Stromal cell of bone marrow (primary cell): ENCODE measurements at regions not wholly inside any gene's neighbourhood (a gene's known extent, or its start where the extent isn't known, plus 50 kb on each side); places are given as distances from the start of the nearest gene placed in this dataset.

Experiments used
- DNase-seq: peaks from one replicate; pipeline ENCODE4 v3.0.0-alpha.2; 2012; ENCODE audit warnings: low read depth

DNA sequence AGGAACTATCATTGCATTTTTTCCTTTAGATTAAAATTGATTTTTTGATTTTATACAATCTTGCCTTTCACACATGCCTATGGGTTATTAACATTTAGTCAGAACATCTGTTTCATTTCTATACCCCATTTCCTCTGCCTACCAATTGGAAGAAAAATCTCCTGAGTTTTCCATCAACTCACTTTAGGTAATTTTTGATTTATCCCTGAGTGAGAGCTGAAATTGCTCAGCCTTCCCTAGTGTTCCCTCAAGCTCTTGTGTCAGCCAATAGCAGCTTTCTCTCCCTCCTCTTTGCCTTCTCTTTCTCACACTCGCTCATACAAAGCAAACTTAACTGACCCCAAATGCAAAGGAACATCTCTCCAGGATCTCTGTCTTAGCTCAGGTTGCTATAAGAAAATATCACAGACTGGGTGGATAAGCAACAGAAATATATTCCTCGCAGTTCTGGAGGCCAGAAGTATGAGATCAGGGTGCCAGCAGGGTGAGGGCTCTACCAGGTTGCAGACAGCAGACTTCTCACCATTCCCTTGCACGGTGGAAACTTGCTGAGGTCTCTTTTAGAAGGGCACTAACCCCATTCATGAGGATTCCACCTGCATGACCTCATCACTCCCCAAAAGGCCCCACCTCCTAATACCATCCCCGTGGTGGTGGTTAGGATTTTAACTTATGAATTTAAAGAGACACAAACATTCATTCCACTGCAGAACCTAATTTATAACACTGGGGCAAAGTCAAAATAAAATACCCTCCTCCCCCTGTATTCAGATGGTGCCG is 224.2 kb upstream of the SFSWAP start:
- no peak for DNase-seq

- peak; percentile 6 for DNase-seq
These were observed 223.3 kb upstream of the SFSWAP start for GRCh38 chr12:131487388-131488124.

DNA sequence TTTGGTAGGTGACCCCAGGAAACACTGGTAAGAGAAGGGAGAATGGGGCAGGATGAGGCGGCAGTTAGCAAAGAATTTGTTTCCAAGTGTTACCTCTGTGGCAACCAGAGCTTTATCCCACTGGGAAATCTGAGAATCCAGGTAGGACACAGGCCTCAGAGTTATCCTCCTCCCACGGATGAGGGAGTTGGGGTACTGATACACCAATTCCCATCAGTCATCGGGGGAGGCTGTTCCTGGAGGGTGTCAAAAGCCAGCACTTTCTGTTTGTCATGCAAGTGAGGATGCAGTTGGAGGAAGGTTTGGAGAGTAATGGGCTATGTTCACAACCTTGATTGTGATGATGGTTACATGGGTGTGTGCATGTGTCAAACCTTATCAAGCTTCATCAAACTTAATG is 221.2 kb upstream of the SFSWAP start:
- no peak for DNase-seq

- DNase-seq: no peak
These were observed 219.7 kb upstream of the SFSWAP start for GRCh38 chr12:131491155-131491554.

GRCh38 chr12:131491916-131492490 is 218.9 kb upstream of the SFSWAP start:
- no peak for DNase-seq

GRCh38 chr12:131493068-131493826 is 217.6 kb upstream of the SFSWAP start:
- no peak for DNase-seq

DNA sequence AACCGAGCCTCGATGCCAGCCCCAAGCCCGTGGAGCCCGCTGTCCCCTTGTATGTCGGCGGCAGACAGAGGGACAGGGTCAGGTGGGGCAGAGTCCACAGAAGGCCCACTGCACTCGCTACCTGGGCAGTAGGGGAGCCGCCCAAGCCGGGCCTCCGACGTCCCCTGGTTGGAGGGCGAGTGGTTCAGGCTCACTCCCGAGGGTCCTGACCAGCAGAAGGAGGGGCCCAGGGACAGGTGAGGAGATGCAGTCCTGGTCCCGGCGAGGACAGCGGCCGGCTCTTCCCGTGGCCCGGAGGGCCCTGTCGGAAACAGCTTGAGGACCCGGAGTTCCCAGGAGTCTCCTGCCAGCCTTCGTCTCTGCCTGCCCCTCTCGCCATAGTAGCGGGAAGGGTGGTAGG is 216.7 kb upstream of the SFSWAP start:
- DNase-seq: no peak

- DNase-seq: no peak
These were observed 216.0 kb upstream of the SFSWAP start for GRCh38 chr12:131494741-131495524.

GRCh38 chr12:131497966-131498365 is 212.9 kb upstream of the SFSWAP start:
- no peak for DNase-seq

- DNase-seq: no peak
These were observed 211.6 kb upstream of the SFSWAP start for GRCh38 chr12:131499160-131499863.

GRCh38 chr12:131499864-131500190 is 211.1 kb upstream of the SFSWAP start:
- no peak for DNase-seq

DNA sequence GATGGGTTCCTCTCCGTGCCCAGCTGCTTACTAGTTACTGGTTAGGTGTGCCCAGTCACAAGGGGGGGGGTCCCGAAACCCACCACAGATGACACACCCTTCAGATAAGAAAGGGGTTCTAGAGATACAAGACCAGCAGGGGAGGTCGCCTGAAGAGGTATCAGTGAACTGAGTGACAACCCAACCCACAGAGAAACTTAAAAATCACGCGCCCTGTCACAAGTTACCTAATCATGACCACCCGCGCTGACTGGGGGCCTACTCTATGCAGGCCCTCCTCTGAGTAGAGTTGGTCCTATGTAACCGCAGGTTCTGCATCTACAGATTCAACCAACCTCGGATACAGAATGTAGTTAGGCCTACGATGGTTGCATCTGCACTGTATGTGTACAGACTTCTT is 210.3 kb upstream of the SFSWAP start:
- DNase-seq: no peak

DNA sequence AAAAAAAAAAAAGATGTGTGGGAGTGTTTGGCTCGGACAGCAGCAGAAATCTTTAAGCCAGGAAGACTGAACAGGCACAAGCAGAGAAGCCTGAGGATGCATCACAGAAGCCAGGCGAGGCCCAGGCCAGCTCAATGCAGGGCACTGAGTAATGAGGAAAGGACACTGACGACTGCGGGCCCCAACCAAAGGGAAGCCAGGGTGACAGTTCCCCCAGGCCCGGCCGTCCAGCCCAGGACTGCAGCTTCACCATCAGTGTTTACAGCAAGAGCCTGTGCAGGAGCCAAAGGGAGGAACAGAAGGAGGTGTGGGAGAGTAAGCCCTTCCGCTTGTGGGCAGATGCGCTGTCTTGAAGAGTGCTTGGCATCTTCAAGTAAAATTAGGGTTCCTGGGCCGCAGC is 205.3 kb upstream of the SFSWAP start:
- no peak for DNase-seq

DNA sequence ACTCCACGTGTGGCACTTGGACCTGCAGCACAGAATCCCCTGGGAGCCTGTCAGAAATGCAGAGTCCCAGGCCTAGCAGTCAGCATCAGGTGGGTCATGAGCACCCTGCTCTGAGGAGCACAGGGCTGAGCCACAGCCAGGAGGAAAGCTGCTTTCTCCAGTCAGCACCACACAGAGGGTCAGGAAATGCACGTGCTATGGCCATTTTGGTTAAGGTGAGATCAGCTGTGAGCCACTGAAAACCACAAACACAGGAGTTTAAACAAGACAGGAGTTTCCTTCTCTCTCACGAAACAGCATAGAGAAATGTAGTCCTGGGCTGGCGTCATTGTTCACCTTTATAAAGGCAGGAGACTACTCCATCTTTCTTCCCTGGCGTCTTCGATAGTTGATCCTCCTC is 204.5 kb upstream of the SFSWAP start:
- DNase-seq: no peak

- DNase-seq: no peak
These were observed 203.8 kb upstream of the SFSWAP start for GRCh38 chr12:131507094-131507493.

- DNase-seq: no peak
These were observed 203.0 kb upstream of the SFSWAP start for GRCh38 chr12:131507881-131508280.

DNA sequence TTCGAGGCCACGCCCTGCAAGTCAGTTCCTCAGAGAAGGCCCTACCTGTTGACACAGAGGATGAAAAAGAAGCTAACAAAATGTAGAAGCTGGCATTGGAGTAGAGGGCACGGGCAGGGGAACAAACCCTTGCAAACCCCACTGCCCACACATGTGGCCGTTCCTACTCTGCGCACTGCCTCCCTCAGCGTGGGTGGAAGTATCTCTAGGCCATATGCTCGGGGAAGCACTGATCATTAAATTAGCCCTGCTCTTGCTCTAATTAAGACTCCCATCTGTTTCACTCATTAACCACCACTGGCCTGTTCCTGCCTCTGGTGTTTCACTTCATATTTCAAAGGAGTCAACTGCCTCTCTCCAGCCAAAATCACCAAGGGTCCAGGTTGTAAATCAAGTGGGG is 201.2 kb upstream of the SFSWAP start:
- no peak for DNase-seq

DNA sequence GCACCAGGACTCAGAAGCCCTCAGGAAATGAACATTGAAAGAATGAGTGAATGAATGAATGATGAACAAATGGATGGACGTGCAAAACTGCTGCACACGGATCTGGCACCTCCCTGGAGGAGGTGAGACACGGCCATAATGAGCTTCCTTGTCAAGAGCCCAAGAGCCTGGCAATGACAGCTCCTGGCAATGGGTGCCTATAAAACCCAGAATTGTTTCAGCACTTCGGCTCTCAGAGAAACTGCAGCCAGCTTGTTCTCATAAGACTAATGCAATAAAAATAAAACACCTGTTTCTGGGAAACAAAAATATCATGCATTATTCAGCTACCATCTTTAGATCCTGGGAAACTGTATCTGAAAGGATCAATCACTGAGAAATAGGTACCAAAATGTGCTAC is 200.5 kb upstream of the SFSWAP start:
- DNase-seq: no peak

GRCh38 chr12:131511391-131511802 is 199.5 kb upstream of the SFSWAP start:
- DNase-seq: no peak

GRCh38 chr12:131511803-131512561 is 198.9 kb upstream of the SFSWAP start:
- DNase-seq: no peak
